ENCODE measurements at regions not wholly inside any gene's neighbourhood (a gene's known extent, or its start where the extent isn't known, plus 50 kb on each side); places are given as distances from the start of the nearest gene placed in this dataset.

GRCh38 chr14:85061256-85061655 is 468.7 kb upstream of the FLRT2 start:
- DNase-seq (no peak), ATAC-seq (ENCODE audit: insufficient read depth, low read depth) (no peak)
- no peaks in the 10 kb centered on the region for H4K20me1 ChIP-seq (ENCODE audit: insufficient read depth, low read length)
- no peak overlapping the region for H3K27ac ChIP-seq (ENCODE audit: low read length)
- no peaks in the 10 kb centered on the region for H3K27me3 ChIP-seq (ENCODE audit: insufficient read depth, low read length, poor library complexity)
- H3K4me2 ChIP-seq (ENCODE audit: insufficient read depth, low read length) = no peak overlapping the region
- H2AFZ ChIP-seq (ENCODE audit: low read depth, low read length) = no peak overlapping the region
- H3K4me3 ChIP-seq (ENCODE audit: low read depth in 1 of 2, low read length in 2 of 2) = no peak overlapping the region
- H3K4me1 ChIP-seq (ENCODE audit: insufficient read depth, low read length) = no peaks in the 10 kb centered on the region
- H3K9me3 ChIP-seq (ENCODE audit: insufficient read depth, low read length, severe bottlenecking) = no peaks in the 10 kb centered on the region
- H3K36me3 ChIP-seq (ENCODE audit: insufficient read depth, low read length) = no peaks in the 10 kb centered on the region
- no peaks in the 10 kb centered on the region for H3K79me2 ChIP-seq (ENCODE audit: insufficient read depth, low read length)
- H3K9ac ChIP-seq (ENCODE audit: low read depth, low read length) = no peak overlapping the region
- TF ChIP-seq EZH2 (IDR thresholded peaks at IDR 0.05; ENCODE audit: borderline replicate concordance, low read depth, low read length, severe bottlenecking) = no peak
- TF ChIP-seq, protein P1, sequence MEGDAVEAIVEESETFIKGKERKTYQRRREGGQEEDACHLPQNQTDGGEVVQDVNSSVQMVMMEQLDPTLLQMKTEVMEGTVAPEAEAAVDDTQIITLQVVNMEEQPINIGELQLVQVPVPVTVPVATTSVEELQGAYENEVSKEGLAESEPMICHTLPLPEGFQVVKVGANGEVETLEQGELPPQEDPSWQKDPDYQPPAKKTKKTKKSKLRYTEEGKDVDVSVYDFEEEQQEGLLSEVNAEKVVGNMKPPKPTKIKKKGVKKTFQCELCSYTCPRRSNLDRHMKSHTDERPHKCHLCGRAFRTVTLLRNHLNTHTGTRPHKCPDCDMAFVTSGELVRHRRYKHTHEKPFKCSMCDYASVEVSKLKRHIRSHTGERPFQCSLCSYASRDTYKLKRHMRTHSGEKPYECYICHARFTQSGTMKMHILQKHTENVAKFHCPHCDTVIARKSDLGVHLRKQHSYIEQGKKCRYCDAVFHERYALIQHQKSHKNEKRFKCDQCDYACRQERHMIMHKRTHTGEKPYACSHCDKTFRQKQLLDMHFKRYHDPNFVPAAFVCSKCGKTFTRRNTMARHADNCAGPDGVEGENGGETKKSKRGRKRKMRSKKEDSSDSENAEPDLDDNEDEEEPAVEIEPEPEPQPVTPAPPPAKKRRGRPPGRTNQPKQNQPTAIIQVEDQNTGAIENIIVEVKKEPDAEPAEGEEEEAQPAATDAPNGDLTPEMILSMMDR (IDR thresholded peaks at IDR 0.05; ENCODE audit: borderline replicate concordance, extremely low read depth, low read length, poor library complexity, severe bottlenecking) = no peak

GRCh38 chr14:85063747-85064146 is 466.2 kb upstream of the FLRT2 start:
- H3K9ac ChIP-seq (ENCODE audit: low read depth, low read length) = no peak overlapping the region
- no peaks in the 10 kb centered on the region for H3K4me1 ChIP-seq (ENCODE audit: insufficient read depth, low read length)
- H3K27me3 ChIP-seq (ENCODE audit: insufficient read depth, low read length, poor library complexity) = no peaks in the 10 kb centered on the region
- no peak overlapping the region for H3K4me2 ChIP-seq (ENCODE audit: insufficient read depth, low read length)
- TF ChIP-seq, protein P1 (IDR thresholded peaks at IDR 0.05; ENCODE audit: borderline replicate concordance, extremely low read depth, low read length, poor library complexity, severe bottlenecking) = no peak
- no peak for TF ChIP-seq EZH2 (IDR thresholded peaks at IDR 0.05; ENCODE audit: borderline replicate concordance, low read depth, low read length, severe bottlenecking)
- H2AFZ ChIP-seq (ENCODE audit: low read depth, low read length) = no peak overlapping the region
- no peak overlapping the region for H3K27ac ChIP-seq (ENCODE audit: low read length)
- no peaks in the 10 kb centered on the region for H3K79me2 ChIP-seq (ENCODE audit: insufficient read depth, low read length)
- H3K4me3 ChIP-seq (ENCODE audit: low read depth in 1 of 2, low read length in 2 of 2) = no peak overlapping the region
- DNase-seq (no peak), ATAC-seq (ENCODE audit: insufficient read depth, low read depth) (no peak)
- no peaks in the 10 kb centered on the region for H3K36me3 ChIP-seq (ENCODE audit: insufficient read depth, low read length)
- H4K20me1 ChIP-seq (ENCODE audit: insufficient read depth, low read length) = no peaks in the 10 kb centered on the region
- H3K9me3 ChIP-seq (ENCODE audit: insufficient read depth, low read length, severe bottlenecking) = no peaks in the 10 kb centered on the region

GRCh38 chr14:85071447-85071846 is 458.5 kb upstream of the FLRT2 start:
- Histone ChIP-seq H2AFZ (ENCODE audit: low read depth, low read length) (no peak overlapping the region), H3K9me3 (ENCODE audit: insufficient read depth, low read length, severe bottlenecking) (no peaks in the 10 kb centered on the region), H3K4me1 (ENCODE audit: insufficient read depth, low read length) (no peaks in the 10 kb centered on the region), H3K79me2 (ENCODE audit: insufficient read depth, low read length) (no peaks in the 10 kb centered on the region), H3K4me3 (ENCODE audit: low read depth in 1 of 2, low read length in 2 of 2) (no peak overlapping the region), H3K36me3 (ENCODE audit: insufficient read depth, low read length) (no peaks in the 10 kb centered on the region), H3K4me2 (ENCODE audit: insufficient read depth, low read length) (no peak overlapping the region), H4K20me1 (ENCODE audit: insufficient read depth, low read length) (no peaks in the 10 kb centered on the region), H3K27me3 (ENCODE audit: insufficient read depth, low read length, poor library complexity) (no peaks in the 10 kb centered on the region), H3K27ac (ENCODE audit: low read length) (no peak overlapping the region), H3K9ac (ENCODE audit: low read depth, low read length) (no peak overlapping the region)
- DNase-seq (no peak), ATAC-seq (ENCODE audit: insufficient read depth, low read depth) (no peak)
- TF ChIP-seq, protein P1 (IDR thresholded peaks at IDR 0.05; ENCODE audit: borderline replicate concordance, extremely low read depth, low read length, poor library complexity, severe bottlenecking) = no peak
- no peak for TF ChIP-seq EZH2 (IDR thresholded peaks at IDR 0.05; ENCODE audit: borderline replicate concordance, low read depth, low read length, severe bottlenecking)

- H3K9ac ChIP-seq (ENCODE audit: low read depth, low read length) = no peak overlapping the region
- no peaks in the 10 kb centered on the region for H3K79me2 ChIP-seq (ENCODE audit: insufficient read depth, low read length)
- no peaks in the 10 kb centered on the region for H3K9me3 ChIP-seq (ENCODE audit: insufficient read depth, low read length, severe bottlenecking)
- DNase-seq (no peak), ATAC-seq (ENCODE audit: insufficient read depth, low read depth) (no peak)
- TF ChIP-seq, protein P1 (IDR thresholded peaks at IDR 0.05; ENCODE audit: borderline replicate concordance, extremely low read depth, low read length, poor library complexity, severe bottlenecking) = no peak
- no peak for TF ChIP-seq EZH2 (IDR thresholded peaks at IDR 0.05; ENCODE audit: borderline replicate concordance, low read depth, low read length, severe bottlenecking)
- H3K27me3 ChIP-seq (ENCODE audit: insufficient read depth, low read length, poor library complexity) = no peaks in the 10 kb centered on the region
- no peaks in the 10 kb centered on the region for H4K20me1 ChIP-seq (ENCODE audit: insufficient read depth, low read length)
- no peak overlapping the region for H3K4me2 ChIP-seq (ENCODE audit: insufficient read depth, low read length)
- no peak overlapping the region for H3K27ac ChIP-seq (ENCODE audit: low read length)
- H3K4me1 ChIP-seq (ENCODE audit: insufficient read depth, low read length) = no peaks in the 10 kb centered on the region
- no peak overlapping the region for H2AFZ ChIP-seq (ENCODE audit: low read depth, low read length)
- H3K4me3 ChIP-seq (ENCODE audit: low read depth in 1 of 2, low read length in 2 of 2) = no peak overlapping the region
- H3K36me3 ChIP-seq (ENCODE audit: insufficient read depth, low read length) = no peaks in the 10 kb centered on the region
Measured at GRCh38 chr14:85074955-85075354, 455.0 kb upstream of the FLRT2 start.

Measured in DND-41 (cell line).